ENCODE measurements at regions not wholly inside any gene's neighbourhood (a gene's known extent, or its start where the extent isn't known, plus 50 kb on each side); places are given as distances from the start of the nearest gene placed in this dataset.

GRCh38 chr2:151048331-151049054 is 213.2 kb downstream of the RBM43 start:
- no peaks in the 10 kb centered on the region for H3K9me3 ChIP-seq (ENCODE audit: control insufficient read depth in 1 of 2, low read length in 2 of 2)
- no peak overlapping the region for H3K4me3 ChIP-seq (ENCODE audit: low read depth in 1 of 2, low read length in 2 of 2)
- no peak overlapping the region for H3K27ac ChIP-seq (ENCODE audit: low read length)
- H3K27me3 ChIP-seq (ENCODE audit: low read depth, low read length), result no peaks in the 10 kb centered on the region
- no peaks in the 10 kb centered on the region for H3K36me3 ChIP-seq (ENCODE audit: control insufficient read depth in 1 of 2, insufficient read depth in 2 of 2, low read length in 2 of 2)
- no peaks in the 10 kb centered on the region for H3K4me1 ChIP-seq (ENCODE audit: control insufficient read depth in 1 of 2, insufficient read depth in 2 of 2, low read length in 2 of 2)

- Histone ChIP-seq H3K27ac (ENCODE audit: low read length) (no peak overlapping the region), H3K4me1 (ENCODE audit: control insufficient read depth in 1 of 2, insufficient read depth in 2 of 2, low read length in 2 of 2) (no peaks in the 10 kb centered on the region), H3K36me3 (ENCODE audit: control insufficient read depth in 1 of 2, insufficient read depth in 2 of 2, low read length in 2 of 2) (no peaks in the 10 kb centered on the region), H3K4me3 (ENCODE audit: low read depth in 1 of 2, low read length in 2 of 2) (no peak overlapping the region), H3K9me3 (ENCODE audit: control insufficient read depth in 1 of 2, low read length in 2 of 2) (no peaks in the 10 kb centered on the region), H3K27me3 (ENCODE audit: low read depth, low read length) (no peaks in the 10 kb centered on the region)
Observed at GRCh38 chr2:151043484-151043883, 218.2 kb downstream of the RBM43 start.

- Histone ChIP-seq H3K27me3 (ENCODE audit: low read depth, low read length) (no peaks in the 10 kb centered on the region), H3K36me3 (ENCODE audit: control insufficient read depth in 1 of 2, insufficient read depth in 2 of 2, low read length in 2 of 2) (no peaks in the 10 kb centered on the region)
Observed at GRCh38 chr2:151042964-151043363, 218.7 kb downstream of the RBM43 start.

GRCh38 chr2:151040039-151040438 is 221.6 kb downstream of the RBM43 start:
- no peaks in the 10 kb centered on the region for H3K27me3 ChIP-seq (ENCODE audit: low read depth, low read length)
- no peaks in the 10 kb centered on the region for H3K9me3 ChIP-seq (ENCODE audit: control insufficient read depth in 1 of 2, low read length in 2 of 2)
- H3K4me1 ChIP-seq (ENCODE audit: control insufficient read depth in 1 of 2, insufficient read depth in 2 of 2, low read length in 2 of 2), result no peaks in the 10 kb centered on the region
- no peak overlapping the region for H3K27ac ChIP-seq (ENCODE audit: low read length)
- H3K36me3 ChIP-seq (ENCODE audit: control insufficient read depth in 1 of 2, insufficient read depth in 2 of 2, low read length in 2 of 2), result no peaks in the 10 kb centered on the region
- no peak overlapping the region for H3K4me3 ChIP-seq (ENCODE audit: low read depth in 1 of 2, low read length in 2 of 2)

More at GRCh38 chr2:151042964-151043363, 218.7 kb downstream of the RBM43 start:
- Histone ChIP-seq H3K9me3 (ENCODE audit: control insufficient read depth in 1 of 2, low read length in 2 of 2) (no peaks in the 10 kb centered on the region), H3K27ac (ENCODE audit: low read length) (no peak overlapping the region), H3K4me3 (ENCODE audit: low read depth in 1 of 2, low read length in 2 of 2) (no peak overlapping the region), H3K4me1 (ENCODE audit: control insufficient read depth in 1 of 2, insufficient read depth in 2 of 2, low read length in 2 of 2) (no peaks in the 10 kb centered on the region)

- H3K36me3 ChIP-seq (ENCODE audit: control insufficient read depth in 1 of 2, insufficient read depth in 2 of 2, low read length in 2 of 2), result no peaks in the 10 kb centered on the region
- H3K27me3 ChIP-seq (ENCODE audit: low read depth, low read length), result no peaks in the 10 kb centered on the region
- no peak overlapping the region for H3K27ac ChIP-seq (ENCODE audit: low read length)
- H3K4me3 ChIP-seq (ENCODE audit: low read depth in 1 of 2, low read length in 2 of 2), result no peak overlapping the region
- H3K9me3 ChIP-seq (ENCODE audit: control insufficient read depth in 1 of 2, low read length in 2 of 2), result no peaks in the 10 kb centered on the region
- H3K4me1 ChIP-seq (ENCODE audit: control insufficient read depth in 1 of 2, insufficient read depth in 2 of 2, low read length in 2 of 2), result no peaks in the 10 kb centered on the region
Observed at GRCh38 chr2:151038516-151038915, 223.1 kb downstream of the RBM43 start.

- Histone ChIP-seq H3K36me3 (ENCODE audit: control insufficient read depth in 1 of 2, insufficient read depth in 2 of 2, low read length in 2 of 2) (no peaks in the 10 kb centered on the region), H3K27me3 (ENCODE audit: low read depth, low read length) (no peaks in the 10 kb centered on the region), H3K4me1 (ENCODE audit: control insufficient read depth in 1 of 2, insufficient read depth in 2 of 2, low read length in 2 of 2) (peaks cover 0 to 8% of the 10 kb centered on the region in 2 donors), H3K27ac (ENCODE audit: low read length) (no peak overlapping the region), H3K9me3 (ENCODE audit: control insufficient read depth in 1 of 2, low read length in 2 of 2) (no peaks in the 10 kb centered on the region), H3K4me3 (ENCODE audit: low read depth in 1 of 2, low read length in 2 of 2) (no peak overlapping the region)
Observed at GRCh38 chr2:151037434-151037833, 224.2 kb downstream of the RBM43 start.

- H3K4me1 ChIP-seq (ENCODE audit: control insufficient read depth in 1 of 2, insufficient read depth in 2 of 2, low read length in 2 of 2), result peaks cover 0 to 8% of the 10 kb centered on the region in 2 donors
Observed at GRCh38 chr2:151033271-151034248, 228.1 kb downstream of the RBM43 start.

GRCh38 chr2:151032741-151033191 is 228.9 kb downstream of the RBM43 start:
- Histone ChIP-seq H3K4me1 (ENCODE audit: control insufficient read depth in 1 of 2, insufficient read depth in 2 of 2, low read length in 2 of 2) (peaks cover 0 to 8% of the 10 kb centered on the region in 2 donors), H3K27ac (ENCODE audit: low read length) (no peak overlapping the region), H3K9me3 (ENCODE audit: control insufficient read depth in 1 of 2, low read length in 2 of 2) (no peaks in the 10 kb centered on the region), H3K4me3 (ENCODE audit: low read depth in 1 of 2, low read length in 2 of 2) (no peak overlapping the region), H3K36me3 (ENCODE audit: control insufficient read depth in 1 of 2, insufficient read depth in 2 of 2, low read length in 2 of 2) (no peaks in the 10 kb centered on the region), H3K27me3 (ENCODE audit: low read depth, low read length) (no peaks in the 10 kb centered on the region)

More at GRCh38 chr2:151033271-151034248, 228.1 kb downstream of the RBM43 start:
- Histone ChIP-seq H3K4me3 (ENCODE audit: low read depth in 1 of 2, low read length in 2 of 2) (no peak overlapping the region), H3K27ac (ENCODE audit: low read length) (no peak overlapping the region), H3K27me3 (ENCODE audit: low read depth, low read length) (no peaks in the 10 kb centered on the region), H3K9me3 (ENCODE audit: control insufficient read depth in 1 of 2, low read length in 2 of 2) (no peaks in the 10 kb centered on the region), H3K36me3 (ENCODE audit: control insufficient read depth in 1 of 2, insufficient read depth in 2 of 2, low read length in 2 of 2) (no peaks in the 10 kb centered on the region)

GRCh38 chr2:151030663-151031230 is 230.9 kb downstream of the RBM43 start:
- peaks cover 0 to 8% of the 10 kb centered on the region in 2 donors for H3K4me1 ChIP-seq (ENCODE audit: control insufficient read depth in 1 of 2, insufficient read depth in 2 of 2, low read length in 2 of 2)
- H3K9me3 ChIP-seq (ENCODE audit: control insufficient read depth in 1 of 2, low read length in 2 of 2), result no peaks in the 10 kb centered on the region
- H3K27me3 ChIP-seq (ENCODE audit: low read depth, low read length), result no peaks in the 10 kb centered on the region
- no peaks in the 10 kb centered on the region for H3K36me3 ChIP-seq (ENCODE audit: control insufficient read depth in 1 of 2, insufficient read depth in 2 of 2, low read length in 2 of 2)
- no peak overlapping the region for H3K27ac ChIP-seq (ENCODE audit: low read length)
- no peak overlapping the region for H3K4me3 ChIP-seq (ENCODE audit: low read depth in 1 of 2, low read length in 2 of 2)

- Histone ChIP-seq H3K27ac (ENCODE audit: low read length) (no peak overlapping the region), H3K4me3 (ENCODE audit: low read depth in 1 of 2, low read length in 2 of 2) (no peak overlapping the region), H3K36me3 (ENCODE audit: control insufficient read depth in 1 of 2, insufficient read depth in 2 of 2, low read length in 2 of 2) (no peaks in the 10 kb centered on the region), H3K27me3 (ENCODE audit: low read depth, low read length) (no peaks in the 10 kb centered on the region), H3K9me3 (ENCODE audit: control insufficient read depth in 1 of 2, low read length in 2 of 2) (no peaks in the 10 kb centered on the region), H3K4me1 (ENCODE audit: control insufficient read depth in 1 of 2, insufficient read depth in 2 of 2, low read length in 2 of 2) (peaks cover 0 to 8% of the 10 kb centered on the region in 2 donors)
Observed at GRCh38 chr2:151029406-151030157, 232.1 kb downstream of the RBM43 start.

Data from muscle layer of duodenum (tissue), 2 donors.